ENCODE measurements at regions not wholly inside any gene's neighbourhood (a gene's known extent, or its start where the extent isn't known, plus 50 kb on each side); places are given as distances from the start of the nearest gene placed in this dataset.

- H3K4me2 ChIP-seq (ENCODE audit: extremely low read depth, insufficient read depth, low read length), result no peak overlapping the region
- DNase-seq (ENCODE audit: low read depth in 2 of 2), result no peak
- H3K4me3 ChIP-seq (replicated peaks in 1 of 4; ENCODE audit: control extremely low read depth in 1 of 4, insufficient read depth in 1 of 4, low read depth in 3 of 4, low read length in 4 of 4), result no peak overlapping the region
- no peaks in the 10 kb centered on the region for H3K36me3 ChIP-seq (ENCODE audit: control insufficient read depth, insufficient read depth, low read length)
- no peaks in the 10 kb centered on the region for H4K20me1 ChIP-seq (ENCODE audit: control insufficient read depth, extremely low read depth, insufficient read depth, low read length)
- no peaks in the 10 kb centered on the region for H3K4me1 ChIP-seq (ENCODE audit: control insufficient read depth, extremely low read depth, insufficient read depth, low read length)
- H3K27ac ChIP-seq (ENCODE audit: insufficient read depth, low read length), result no peak overlapping the region
- no peaks in the 10 kb centered on the region for H3K79me2 ChIP-seq (ENCODE audit: control insufficient read depth, insufficient read depth, low read length)
- H3K9me3 ChIP-seq (ENCODE audit: control insufficient read depth, insufficient read depth, low read depth, low read length), result no peaks in the 10 kb centered on the region
- H3K27me3 ChIP-seq (ENCODE audit: control insufficient read depth, insufficient read depth, low read length), result no peaks in the 10 kb centered on the region
- no peak overlapping the region for H3K9ac ChIP-seq (ENCODE audit: insufficient read depth, low read length)
- no peak for TF ChIP-seq EZH2 (IDR thresholded peaks at IDR 0.05; ENCODE audit: low read length, missing control alignments)
- no peak for TF ChIP-seq CTCF (conservative IDR thresholded peaks at IDR 0.05 in 1 of 2, IDR thresholded peaks at IDR 0.05 in 1 of 2; ENCODE audit: low read depth in 1 of 2, low read length in 2 of 2)
- H2AFZ ChIP-seq (ENCODE audit: low read length), result no peak overlapping the region
These were observed 249.5 kb downstream of the SLC16A7 start for GRCh38 chr12:59845293-59845692.

GRCh38 chr12:59847127-59847526 lies 251.3 kb downstream of the SLC16A7 start:
- no peak for DNase-seq (ENCODE audit: low read depth in 2 of 2)
- Histone ChIP-seq H2AFZ (ENCODE audit: low read length) (no peak overlapping the region), H3K9me3 (ENCODE audit: control insufficient read depth, insufficient read depth, low read depth, low read length) (no peaks in the 10 kb centered on the region), H3K27me3 (ENCODE audit: control insufficient read depth, insufficient read depth, low read length) (no peaks in the 10 kb centered on the region), H4K20me1 (ENCODE audit: control insufficient read depth, extremely low read depth, insufficient read depth, low read length) (no peaks in the 10 kb centered on the region), H3K79me2 (ENCODE audit: control insufficient read depth, insufficient read depth, low read length) (no peaks in the 10 kb centered on the region), H3K4me1 (ENCODE audit: control insufficient read depth, extremely low read depth, insufficient read depth, low read length) (no peaks in the 10 kb centered on the region), H3K4me3 (replicated peaks in 1 of 4; ENCODE audit: control extremely low read depth in 1 of 4, insufficient read depth in 1 of 4, low read depth in 3 of 4, low read length in 4 of 4) (no peak overlapping the region), H3K36me3 (ENCODE audit: control insufficient read depth, insufficient read depth, low read length) (no peaks in the 10 kb centered on the region), H3K27ac (ENCODE audit: insufficient read depth, low read length) (no peak overlapping the region), H3K4me2 (ENCODE audit: extremely low read depth, insufficient read depth, low read length) (no peak overlapping the region), H3K9ac (ENCODE audit: insufficient read depth, low read length) (no peak overlapping the region)
- TF ChIP-seq EZH2 (IDR thresholded peaks at IDR 0.05; ENCODE audit: low read length, missing control alignments), result no peak
- TF ChIP-seq CTCF (conservative IDR thresholded peaks at IDR 0.05 in 1 of 2, IDR thresholded peaks at IDR 0.05 in 1 of 2; ENCODE audit: low read depth in 1 of 2, low read length in 2 of 2), result no peak

- H3K27ac ChIP-seq (ENCODE audit: insufficient read depth, low read length), result no peak overlapping the region
- no peak overlapping the region for H3K4me2 ChIP-seq (ENCODE audit: extremely low read depth, insufficient read depth, low read length)
- TF ChIP-seq EZH2 (IDR thresholded peaks at IDR 0.05; ENCODE audit: low read length, missing control alignments) (no peak), CTCF (conservative IDR thresholded peaks at IDR 0.05 in 1 of 2, IDR thresholded peaks at IDR 0.05 in 1 of 2; ENCODE audit: low read depth in 1 of 2, low read length in 2 of 2) (no peak)
These were observed 254.4 kb downstream of the SLC16A7 start for GRCh38 chr12:59850268-59850667.

More at GRCh38 chr12:59850268-59850667, 254.4 kb downstream of the SLC16A7 start:
- DNase-seq (ENCODE audit: low read depth in 2 of 2), result no peak
- H3K79me2 ChIP-seq (ENCODE audit: control insufficient read depth, insufficient read depth, low read length), result no peaks in the 10 kb centered on the region
- H3K4me1 ChIP-seq (ENCODE audit: control insufficient read depth, extremely low read depth, insufficient read depth, low read length), result no peaks in the 10 kb centered on the region
- H3K9ac ChIP-seq (ENCODE audit: insufficient read depth, low read length), result no peak overlapping the region
- no peaks in the 10 kb centered on the region for H4K20me1 ChIP-seq (ENCODE audit: control insufficient read depth, extremely low read depth, insufficient read depth, low read length)
- H3K36me3 ChIP-seq (ENCODE audit: control insufficient read depth, insufficient read depth, low read length), result no peaks in the 10 kb centered on the region
- H3K9me3 ChIP-seq (ENCODE audit: control insufficient read depth, insufficient read depth, low read depth, low read length), result no peaks in the 10 kb centered on the region
- H3K27me3 ChIP-seq (ENCODE audit: control insufficient read depth, insufficient read depth, low read length), result no peaks in the 10 kb centered on the region
- H3K4me3 ChIP-seq (replicated peaks in 1 of 4; ENCODE audit: control extremely low read depth in 1 of 4, insufficient read depth in 1 of 4, low read depth in 3 of 4, low read length in 4 of 4), result no peak overlapping the region
- H2AFZ ChIP-seq (ENCODE audit: low read length), result no peak overlapping the region

Measured in fibroblast of lung (primary cell).